Inflammatory macrophage treated with lipopolysaccharide for 1 hour (primary cell): ENCODE measurements at regions not wholly inside any gene's neighbourhood (a gene's known extent, or its start where the extent isn't known, plus 50 kb on each side); places are given as distances from the start of the nearest gene placed in this dataset.
"Not testable (repeated sequence)": the region's sequence is repeated elsewhere in the genome, so short reads cannot be mapped to it uniquely, and the experiment has no call there.

Source experiments
- DNase-seq, 2 donors: peaks; one replicate each; pipeline ENCODE4 v3.0.0-alpha.2; 2020 to 2022

GRCh38 chrX:45982958-45983727 lies 562.1 kb downstream of the ZNF674 start:
- DNase-seq: not testable (repeated sequence)

DNA sequence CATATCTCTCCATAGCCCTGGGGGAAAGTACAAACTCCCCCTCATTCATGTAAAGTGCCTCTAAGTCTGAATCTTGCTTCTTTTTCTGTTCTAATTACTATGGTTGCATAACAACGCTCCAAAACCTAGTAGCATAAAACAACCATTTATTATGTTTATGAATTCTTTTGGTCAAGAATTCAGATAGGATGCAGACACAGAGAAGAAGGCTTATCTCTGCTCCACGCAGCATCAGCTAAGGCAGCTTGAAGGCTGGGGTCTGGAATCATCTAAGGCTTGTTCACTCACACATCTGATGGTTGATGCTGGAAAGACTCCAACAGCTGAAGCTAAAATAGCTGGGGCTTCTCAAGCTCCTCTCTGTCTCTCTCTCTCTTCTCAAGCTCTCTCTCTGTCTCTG lies 564.5 kb downstream of the ZNF674 start:
- no peak for DNase-seq

GRCh38 chrX:45975633-45976032 lies 569.6 kb downstream of the ZNF674 start:
- no peak for DNase-seq

DNA sequence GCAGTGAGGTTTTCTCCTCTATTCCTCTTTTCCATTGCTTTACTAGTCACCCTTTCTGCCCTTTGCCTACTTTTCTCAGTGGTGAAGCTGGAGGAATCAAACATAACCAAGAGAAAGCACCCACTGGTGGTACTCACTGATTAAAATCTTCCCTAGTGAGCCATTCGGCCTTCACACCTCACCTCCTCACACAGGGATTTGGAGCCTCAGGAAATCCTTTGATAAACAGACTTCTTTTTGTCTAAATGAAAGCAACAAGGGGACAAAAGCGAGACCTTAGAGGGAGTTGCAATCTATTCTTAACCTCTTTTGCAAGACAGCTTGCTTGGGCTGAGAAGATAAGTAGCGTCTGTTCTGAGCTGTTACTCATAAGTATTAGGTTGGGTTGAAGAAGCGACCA lies 572.6 kb downstream of the ZNF674 start:
- DNase-seq: no peak

DNA sequence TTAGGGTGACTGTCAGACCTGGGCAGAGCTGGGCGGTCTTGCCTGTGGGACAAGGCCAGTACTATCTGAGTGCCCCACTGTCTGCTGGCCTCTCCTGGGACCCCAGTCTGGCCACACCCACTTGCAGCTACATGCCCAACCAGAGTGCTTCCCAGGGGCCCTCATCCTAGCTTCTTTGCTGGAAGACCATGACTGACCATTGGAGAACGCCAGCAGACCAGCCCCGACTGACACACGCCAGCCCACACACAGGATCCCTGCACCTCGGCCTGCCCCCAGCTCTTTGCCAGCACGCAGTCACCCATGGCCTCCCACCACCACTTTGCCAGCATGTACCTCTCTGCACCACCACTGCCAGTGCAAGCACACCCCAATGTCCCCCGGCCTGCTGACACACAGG lies 585.7 kb downstream of the ZNF674 start:
- no peak for DNase-seq

GRCh38 chrX:45956191-45956870 lies 588.9 kb downstream of the ZNF674 start:
- DNase-seq: no peak

GRCh38 chrX:45955661-45956060 lies 589.6 kb downstream of the ZNF674 start:
- DNase-seq: no peak

- DNase-seq: no peak
These were observed 591.2 kb downstream of the ZNF674 start for GRCh38 chrX:45954026-45954425.

- DNase-seq: no peak
These were observed 593.2 kb downstream of the ZNF674 start for GRCh38 chrX:45952030-45952429.

- DNase-seq: no peak
These were observed 609.8 kb downstream of the ZNF674 start for GRCh38 chrX:45935408-45935807.

DNA sequence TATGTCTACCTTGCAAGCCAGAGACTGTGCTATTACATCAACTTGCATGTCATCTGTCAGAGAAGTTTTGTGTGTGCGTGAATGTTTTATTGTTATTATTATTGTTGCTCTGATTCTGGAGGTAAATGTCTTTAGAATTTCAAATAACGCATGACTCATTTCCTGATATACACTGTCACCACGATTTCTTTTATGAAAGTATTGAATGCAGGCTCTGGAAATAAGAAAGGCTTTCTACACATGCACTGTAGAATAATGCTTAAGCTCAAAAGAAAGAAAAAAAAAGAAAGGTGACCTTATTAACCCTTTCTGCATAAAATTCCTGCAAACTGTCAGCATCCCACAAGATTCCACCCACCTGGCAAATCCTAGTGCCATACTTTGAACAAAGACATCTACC lies 632.9 kb downstream of the ZNF674 start:
- DNase-seq: no peak

DNA sequence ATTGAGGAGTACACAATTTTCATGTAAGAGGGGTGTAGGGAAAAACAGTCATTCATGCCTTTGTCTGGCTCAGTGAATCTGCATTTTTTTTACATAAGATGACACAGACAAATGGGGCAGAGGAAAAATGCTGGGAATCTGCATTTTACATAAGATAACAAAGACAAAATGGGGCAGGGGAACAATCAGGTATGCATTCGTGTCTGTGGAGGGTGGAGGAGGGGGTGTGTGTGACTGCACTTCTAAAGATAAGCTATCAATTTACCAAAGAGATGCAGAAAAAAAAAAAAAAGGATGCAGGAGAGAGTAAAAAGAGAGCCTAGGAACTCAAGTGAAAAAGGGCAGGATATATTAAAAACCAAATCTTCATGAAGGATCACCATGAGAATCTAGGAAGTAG lies 637.4 kb downstream of the ZNF674 start:
- DNase-seq: no peak

- DNase-seq: no peak
These were observed 641.4 kb downstream of the ZNF674 start for GRCh38 chrX:45903781-45904201.

GRCh38 chrX:45900766-45901615 lies 644.2 kb downstream of the ZNF674 start:
- no peak for DNase-seq

GRCh38 chrX:45894864-45895645 lies 650.2 kb downstream of the ZNF674 start:
- DNase-seq: no peak

DNA sequence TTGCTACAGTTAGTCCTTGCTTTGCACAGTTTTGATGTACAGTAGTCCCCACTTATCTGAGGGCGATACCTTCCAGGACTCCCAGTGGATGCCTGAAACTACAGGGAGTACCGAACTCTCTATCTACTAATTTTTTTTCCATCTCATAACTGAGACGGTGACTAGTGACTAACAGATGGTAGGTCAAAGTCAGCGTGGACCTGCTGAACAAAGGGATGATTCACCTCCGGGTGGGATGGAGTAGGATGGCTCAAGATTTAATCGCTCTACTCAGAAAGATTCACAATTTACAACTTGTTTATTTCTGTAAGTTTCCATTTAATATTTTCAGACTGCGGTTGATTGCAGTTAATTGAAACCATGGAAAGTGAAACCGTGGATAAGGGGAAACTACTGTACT lies 655.8 kb downstream of the ZNF674 start:
- no peak for DNase-seq

DNA sequence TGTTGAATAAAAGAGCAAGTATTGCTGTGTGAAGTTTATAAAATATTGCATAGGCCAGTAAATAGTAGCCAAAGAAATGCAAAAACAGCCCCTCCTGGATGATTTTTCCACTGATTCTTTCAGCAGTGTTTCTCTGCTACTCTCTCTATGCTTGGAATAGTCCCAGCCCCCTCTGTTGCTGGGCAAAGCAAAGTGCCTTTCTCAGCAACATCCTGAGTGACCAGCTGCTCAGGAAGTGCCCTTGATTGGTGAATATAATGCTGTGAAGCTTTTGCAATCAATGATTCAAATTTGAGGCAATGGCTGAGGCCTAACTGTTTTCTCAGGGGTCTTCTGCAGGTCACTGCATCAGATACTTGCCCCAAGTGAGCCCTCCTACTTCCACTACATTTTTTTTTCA lies 656.7 kb downstream of the ZNF674 start:
- DNase-seq: no peak

- DNase-seq: no peak
These were observed 659.3 kb downstream of the ZNF674 start for GRCh38 chrX:45885931-45886330.

DNA sequence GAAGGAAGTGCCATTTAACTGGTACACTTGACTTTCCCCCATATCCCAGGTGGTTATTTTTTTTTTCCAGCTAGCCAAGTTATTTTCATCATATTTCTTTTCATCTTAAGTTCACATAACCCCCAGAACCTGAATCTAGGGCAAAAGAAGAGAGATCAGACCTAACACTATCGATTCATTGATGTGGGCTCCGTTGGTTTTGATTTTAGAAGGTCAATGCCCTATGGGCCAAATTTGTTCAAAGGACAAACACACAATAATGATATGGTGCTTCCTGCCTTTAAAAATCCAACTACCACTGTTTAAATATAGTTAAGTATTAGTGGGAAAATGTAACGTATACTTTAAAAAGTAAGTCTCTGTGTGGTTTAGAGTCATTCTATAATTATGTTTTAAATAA lies 665.7 kb downstream of the ZNF674 start:
- DNase-seq: no peak

- DNase-seq: no peak
These were observed 669.0 kb downstream of the ZNF674 start for GRCh38 chrX:45876206-45876605.

DNA sequence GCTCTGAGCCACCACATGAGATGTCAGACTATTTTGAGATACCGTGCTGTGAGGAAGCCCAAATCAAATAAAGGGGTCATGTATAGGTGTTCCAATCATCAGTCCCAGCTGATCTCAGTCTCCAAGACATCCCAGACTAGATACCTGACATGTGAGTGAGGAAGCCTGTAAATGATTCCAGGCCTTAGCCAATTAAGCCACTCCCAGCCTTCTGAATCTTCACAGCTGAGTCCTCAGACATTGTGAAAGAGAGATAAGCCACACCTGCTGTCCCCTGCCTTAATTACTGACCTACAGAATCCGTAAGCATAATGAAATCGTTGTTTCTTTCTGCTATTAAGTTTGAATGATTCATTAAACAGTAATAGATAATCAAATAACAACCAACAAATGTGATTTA lies 671.4 kb downstream of the ZNF674 start:
- DNase-seq: no peak

DNA sequence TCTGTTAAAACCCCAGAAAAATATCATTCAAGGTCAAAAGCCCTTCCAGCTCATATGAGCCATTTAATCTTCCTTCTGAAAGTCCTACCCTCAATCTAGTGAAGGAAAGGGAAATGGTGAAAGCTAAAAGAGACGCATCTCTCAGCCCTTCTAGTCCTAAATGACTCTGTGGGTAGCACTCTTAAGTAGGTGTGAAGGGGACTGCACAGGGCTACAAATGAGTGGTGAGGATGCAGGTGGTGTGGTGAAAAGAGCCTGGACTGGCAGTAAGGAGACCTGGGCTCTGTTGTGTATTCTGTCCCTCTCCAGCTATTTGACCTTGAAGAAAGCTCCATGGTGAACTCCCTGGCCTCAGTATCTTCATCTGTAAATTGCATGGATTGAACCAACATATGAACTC lies 671.8 kb upstream of the DIPK2B start:
- no peak for DNase-seq

DNA sequence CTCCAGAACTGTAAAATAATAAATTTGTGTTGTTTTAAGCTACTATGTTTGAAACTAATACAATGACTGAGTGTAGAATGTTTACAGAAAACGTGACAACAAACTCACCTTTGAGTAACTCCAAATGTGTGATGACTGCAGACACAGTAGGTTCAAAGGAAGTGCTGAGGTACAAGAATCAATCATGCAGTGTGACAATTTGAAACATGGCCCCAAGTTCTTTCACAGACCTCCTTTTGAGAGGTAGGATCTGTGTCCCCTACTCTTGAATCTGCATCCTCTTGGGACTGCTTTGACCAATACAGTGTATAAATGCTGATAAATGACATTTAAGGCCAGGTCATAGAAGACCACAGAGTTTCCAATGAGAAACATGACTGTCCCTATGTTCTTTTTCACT lies 667.7 kb upstream of the DIPK2B start:
- no peak for DNase-seq
